H1 (cell line): ENCODE measurements at regions not wholly inside any gene's neighbourhood (a gene's known extent, or its start where the extent isn't known, plus 50 kb on each side); places are given as distances from the start of the nearest gene placed in this dataset.

ENCODE experiments used
- CBX8 ChIP-seq: fragments of 300-800, 300-1000 bp; sonication (generic); IDR thresholded peaks from 2 replicates; pipeline ENCODE4 v1.7.1; 2016; ENCODE audit warnings: low read depth, low read length, borderline replicate concordance
- CEBPB ChIP-seq: IDR thresholded peaks from 2 replicates; pipeline ENCODE4 v1.6.1; 2012; ENCODE audit warnings: low read depth, low read length
- CREB1 ChIP-seq: IDR thresholded peaks from 2 replicates; pipeline ENCODE4 v1.6.1; 2012; ENCODE audit warnings: inconsistent platforms
- JUN ChIP-seq: IDR thresholded peaks from 2 replicates; pipeline ENCODE4 v1.6.1; 2011; ENCODE audit warnings: low read depth, mild to moderate bottlenecking, improper control_type of control experiment, low read length
- RAD21 ChIP-seq, 2 experiments: IDR thresholded peaks in 1 of 2; conservative IDR thresholded peaks in 1 of 2; 2 replicates each; pipeline ENCODE4 v1.6.1; 2011; ENCODE audit warnings: low read depth in 2 of 2, low read length in 2 of 2, improper control_type of control experiment in 1 of 2, inconsistent platforms in 1 of 2, mild to moderate bottlenecking in 1 of 2, moderate library complexity in 1 of 2
- TF ChIP-seq, protein P1 (sequence below): fragments of 300-600 bp; sonication (generic); IDR thresholded peaks from 2 replicates; pipeline ENCODE4 v1.7.1; 2012; ENCODE audit warnings: low read length, moderate library complexity, mild to moderate bottlenecking, inconsistent platforms; ENCODE audit not compliant: insufficient replicate concordance
- TF ChIP-seq, protein P2 (sequence below), 3 experiments: IDR thresholded peaks; 1 replicate in 2 of 3; 2 replicates in 1 of 3; pipeline versions ENCODE4 v1.5.1 to v1.6.1; 2011; ENCODE audit warnings: low read length in 3 of 3, mild to moderate bottlenecking in 3 of 3, inconsistent platforms in 2 of 3, low read depth in 1 of 3, moderate library complexity in 1 of 3; ENCODE audit not compliant: insufficient read depth in 1 of 3; ENCODE audit errors: control extremely low read depth in 1 of 3

DNA sequence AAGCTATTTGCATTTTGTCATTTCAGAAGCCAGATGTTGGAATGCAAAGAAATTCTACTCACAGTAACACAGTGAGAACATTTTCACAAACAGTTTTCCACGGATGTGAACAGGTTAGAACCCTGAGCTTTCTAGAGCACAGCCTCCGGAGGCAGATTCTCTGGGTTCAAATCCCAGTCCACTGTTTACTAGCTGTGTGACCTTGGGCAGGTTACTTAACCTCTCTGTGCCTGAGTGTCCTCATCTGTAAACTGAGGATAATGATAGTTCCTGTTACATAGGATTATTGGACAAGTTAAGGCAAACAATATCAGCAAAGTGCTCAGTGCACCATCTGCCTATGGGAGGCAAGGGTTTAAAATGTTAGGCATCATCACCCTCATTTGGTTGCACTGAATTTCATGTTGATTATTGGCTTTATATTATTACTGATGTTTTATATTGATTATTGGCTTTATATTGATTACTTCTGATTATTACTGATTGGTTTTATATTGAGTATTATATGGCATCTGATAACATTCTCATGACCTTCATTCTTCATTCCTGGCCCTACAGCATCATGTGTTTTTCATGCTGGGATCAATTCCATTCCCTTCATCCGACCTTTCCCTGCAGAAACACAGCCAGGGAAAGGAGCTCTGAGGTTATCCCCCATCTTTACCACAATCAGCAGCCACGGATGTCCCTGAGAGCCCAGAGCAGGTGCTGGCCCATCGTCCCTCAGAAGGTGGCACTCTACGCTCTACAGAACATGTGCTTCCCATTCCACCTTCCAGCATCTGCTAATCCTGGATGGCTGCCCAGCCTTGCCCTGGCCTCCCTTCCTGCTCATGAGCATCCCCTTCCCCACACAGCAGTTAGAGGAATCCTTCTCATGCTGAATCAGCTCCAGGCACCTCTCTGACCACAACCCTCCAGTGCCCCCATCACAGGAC is 283.1 kb downstream of the PREX1 start (continued):
- TF ChIP-seq, protein P1, sequence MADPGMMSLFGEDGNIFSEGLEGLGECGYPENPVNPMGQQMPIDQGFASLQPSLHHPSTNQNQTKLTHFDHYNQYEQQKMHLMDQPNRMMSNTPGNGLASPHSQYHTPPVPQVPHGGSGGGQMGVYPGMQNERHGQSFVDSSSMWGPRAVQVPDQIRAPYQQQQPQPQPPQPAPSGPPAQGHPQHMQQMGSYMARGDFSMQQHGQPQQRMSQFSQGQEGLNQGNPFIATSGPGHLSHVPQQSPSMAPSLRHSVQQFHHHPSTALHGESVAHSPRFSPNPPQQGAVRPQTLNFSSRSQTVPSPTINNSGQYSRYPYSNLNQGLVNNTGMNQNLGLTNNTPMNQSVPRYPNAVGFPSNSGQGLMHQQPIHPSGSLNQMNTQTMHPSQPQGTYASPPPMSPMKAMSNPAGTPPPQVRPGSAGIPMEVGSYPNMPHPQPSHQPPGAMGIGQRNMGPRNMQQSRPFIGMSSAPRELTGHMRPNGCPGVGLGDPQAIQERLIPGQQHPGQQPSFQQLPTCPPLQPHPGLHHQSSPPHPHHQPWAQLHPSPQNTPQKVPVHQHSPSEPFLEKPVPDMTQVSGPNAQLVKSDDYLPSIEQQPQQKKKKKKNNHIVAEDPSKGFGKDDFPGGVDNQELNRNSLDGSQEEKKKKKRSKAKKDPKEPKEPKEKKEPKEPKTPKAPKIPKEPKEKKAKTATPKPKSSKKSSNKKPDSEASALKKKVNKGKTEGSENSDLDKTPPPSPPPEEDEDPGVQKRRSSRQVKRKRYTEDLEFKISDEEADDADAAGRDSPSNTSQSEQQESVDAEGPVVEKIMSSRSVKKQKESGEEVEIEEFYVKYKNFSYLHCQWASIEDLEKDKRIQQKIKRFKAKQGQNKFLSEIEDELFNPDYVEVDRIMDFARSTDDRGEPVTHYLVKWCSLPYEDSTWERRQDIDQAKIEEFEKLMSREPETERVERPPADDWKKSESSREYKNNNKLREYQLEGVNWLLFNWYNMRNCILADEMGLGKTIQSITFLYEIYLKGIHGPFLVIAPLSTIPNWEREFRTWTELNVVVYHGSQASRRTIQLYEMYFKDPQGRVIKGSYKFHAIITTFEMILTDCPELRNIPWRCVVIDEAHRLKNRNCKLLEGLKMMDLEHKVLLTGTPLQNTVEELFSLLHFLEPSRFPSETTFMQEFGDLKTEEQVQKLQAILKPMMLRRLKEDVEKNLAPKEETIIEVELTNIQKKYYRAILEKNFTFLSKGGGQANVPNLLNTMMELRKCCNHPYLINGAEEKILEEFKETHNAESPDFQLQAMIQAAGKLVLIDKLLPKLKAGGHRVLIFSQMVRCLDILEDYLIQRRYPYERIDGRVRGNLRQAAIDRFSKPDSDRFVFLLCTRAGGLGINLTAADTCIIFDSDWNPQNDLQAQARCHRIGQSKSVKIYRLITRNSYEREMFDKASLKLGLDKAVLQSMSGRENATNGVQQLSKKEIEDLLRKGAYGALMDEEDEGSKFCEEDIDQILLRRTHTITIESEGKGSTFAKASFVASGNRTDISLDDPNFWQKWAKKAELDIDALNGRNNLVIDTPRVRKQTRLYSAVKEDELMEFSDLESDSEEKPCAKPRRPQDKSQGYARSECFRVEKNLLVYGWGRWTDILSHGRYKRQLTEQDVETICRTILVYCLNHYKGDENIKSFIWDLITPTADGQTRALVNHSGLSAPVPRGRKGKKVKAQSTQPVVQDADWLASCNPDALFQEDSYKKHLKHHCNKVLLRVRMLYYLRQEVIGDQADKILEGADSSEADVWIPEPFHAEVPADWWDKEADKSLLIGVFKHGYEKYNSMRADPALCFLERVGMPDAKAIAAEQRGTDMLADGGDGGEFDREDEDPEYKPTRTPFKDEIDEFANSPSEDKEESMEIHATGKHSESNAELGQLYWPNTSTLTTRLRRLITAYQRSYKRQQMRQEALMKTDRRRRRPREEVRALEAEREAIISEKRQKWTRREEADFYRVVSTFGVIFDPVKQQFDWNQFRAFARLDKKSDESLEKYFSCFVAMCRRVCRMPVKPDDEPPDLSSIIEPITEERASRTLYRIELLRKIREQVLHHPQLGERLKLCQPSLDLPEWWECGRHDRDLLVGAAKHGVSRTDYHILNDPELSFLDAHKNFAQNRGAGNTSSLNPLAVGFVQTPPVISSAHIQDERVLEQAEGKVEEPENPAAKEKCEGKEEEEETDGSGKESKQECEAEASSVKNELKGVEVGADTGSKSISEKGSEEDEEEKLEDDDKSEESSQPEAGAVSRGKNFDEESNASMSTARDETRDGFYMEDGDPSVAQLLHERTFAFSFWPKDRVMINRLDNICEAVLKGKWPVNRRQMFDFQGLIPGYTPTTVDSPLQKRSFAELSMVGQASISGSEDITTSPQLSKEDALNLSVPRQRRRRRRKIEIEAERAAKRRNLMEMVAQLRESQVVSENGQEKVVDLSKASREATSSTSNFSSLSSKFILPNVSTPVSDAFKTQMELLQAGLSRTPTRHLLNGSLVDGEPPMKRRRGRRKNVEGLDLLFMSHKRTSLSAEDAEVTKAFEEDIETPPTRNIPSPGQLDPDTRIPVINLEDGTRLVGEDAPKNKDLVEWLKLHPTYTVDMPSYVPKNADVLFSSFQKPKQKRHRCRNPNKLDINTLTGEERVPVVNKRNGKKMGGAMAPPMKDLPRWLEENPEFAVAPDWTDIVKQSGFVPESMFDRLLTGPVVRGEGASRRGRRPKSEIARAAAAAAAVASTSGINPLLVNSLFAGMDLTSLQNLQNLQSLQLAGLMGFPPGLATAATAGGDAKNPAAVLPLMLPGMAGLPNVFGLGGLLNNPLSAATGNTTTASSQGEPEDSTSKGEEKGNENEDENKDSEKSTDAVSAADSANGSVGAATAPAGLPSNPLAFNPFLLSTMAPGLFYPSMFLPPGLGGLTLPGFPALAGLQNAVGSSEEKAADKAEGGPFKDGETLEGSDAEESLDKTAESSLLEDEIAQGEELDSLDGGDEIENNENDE = no peak
- TF ChIP-seq, protein P2, sequence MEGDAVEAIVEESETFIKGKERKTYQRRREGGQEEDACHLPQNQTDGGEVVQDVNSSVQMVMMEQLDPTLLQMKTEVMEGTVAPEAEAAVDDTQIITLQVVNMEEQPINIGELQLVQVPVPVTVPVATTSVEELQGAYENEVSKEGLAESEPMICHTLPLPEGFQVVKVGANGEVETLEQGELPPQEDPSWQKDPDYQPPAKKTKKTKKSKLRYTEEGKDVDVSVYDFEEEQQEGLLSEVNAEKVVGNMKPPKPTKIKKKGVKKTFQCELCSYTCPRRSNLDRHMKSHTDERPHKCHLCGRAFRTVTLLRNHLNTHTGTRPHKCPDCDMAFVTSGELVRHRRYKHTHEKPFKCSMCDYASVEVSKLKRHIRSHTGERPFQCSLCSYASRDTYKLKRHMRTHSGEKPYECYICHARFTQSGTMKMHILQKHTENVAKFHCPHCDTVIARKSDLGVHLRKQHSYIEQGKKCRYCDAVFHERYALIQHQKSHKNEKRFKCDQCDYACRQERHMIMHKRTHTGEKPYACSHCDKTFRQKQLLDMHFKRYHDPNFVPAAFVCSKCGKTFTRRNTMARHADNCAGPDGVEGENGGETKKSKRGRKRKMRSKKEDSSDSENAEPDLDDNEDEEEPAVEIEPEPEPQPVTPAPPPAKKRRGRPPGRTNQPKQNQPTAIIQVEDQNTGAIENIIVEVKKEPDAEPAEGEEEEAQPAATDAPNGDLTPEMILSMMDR (IDR thresholded peaks at IDR 0.05; ENCODE audit: control extremely low read depth in 1 of 3, insufficient read depth in 1 of 3, low read depth in 1 of 3, low read length in 3 of 3) = peak in 2 of 3 experiments; percentile 22 to 27; a peak in 3 of 4 replicates
- no peak for TF ChIP-seq CREB1
- TF ChIP-seq CEBPB = no peak
- TF ChIP-seq RAD21 (IDR thresholded peaks at IDR 0.05 in 1 of 2, conservative IDR thresholded peaks at IDR 0.05 in 1 of 2; ENCODE audit: low read depth in 2 of 2, low read length in 2 of 2) = peak; percentile 26 to 46; a peak in 3 of 4 replicates
- no peak for TF ChIP-seq CBX8
- no peak for TF ChIP-seq JUN
